ENCODE measurements at regions not wholly inside any gene's neighbourhood (a gene's known extent, or its start where the extent isn't known, plus 50 kb on each side); places are given as distances from the start of the nearest gene placed in this dataset.

DNA sequence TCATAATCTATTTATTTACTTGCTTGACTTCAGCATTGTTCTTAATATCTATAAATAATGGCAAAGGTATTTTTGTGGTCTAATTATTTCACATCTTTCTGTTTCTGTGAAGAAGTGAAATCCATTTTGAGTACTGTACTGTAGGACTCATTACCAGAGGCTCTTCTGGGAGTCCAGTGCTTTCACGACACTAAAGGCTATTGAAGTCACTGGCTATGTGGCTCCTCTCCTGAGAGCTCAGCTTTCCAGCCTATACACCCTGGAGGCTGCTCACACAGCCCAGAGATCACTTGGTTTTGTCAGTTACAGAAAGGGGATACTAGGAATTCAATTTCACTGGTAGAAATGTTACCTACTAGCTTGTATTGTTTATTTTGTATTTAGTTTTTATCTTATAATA is 547.3 kb downstream of the TAF11L14 start:
- TF ChIP-seq, protein P1, sequence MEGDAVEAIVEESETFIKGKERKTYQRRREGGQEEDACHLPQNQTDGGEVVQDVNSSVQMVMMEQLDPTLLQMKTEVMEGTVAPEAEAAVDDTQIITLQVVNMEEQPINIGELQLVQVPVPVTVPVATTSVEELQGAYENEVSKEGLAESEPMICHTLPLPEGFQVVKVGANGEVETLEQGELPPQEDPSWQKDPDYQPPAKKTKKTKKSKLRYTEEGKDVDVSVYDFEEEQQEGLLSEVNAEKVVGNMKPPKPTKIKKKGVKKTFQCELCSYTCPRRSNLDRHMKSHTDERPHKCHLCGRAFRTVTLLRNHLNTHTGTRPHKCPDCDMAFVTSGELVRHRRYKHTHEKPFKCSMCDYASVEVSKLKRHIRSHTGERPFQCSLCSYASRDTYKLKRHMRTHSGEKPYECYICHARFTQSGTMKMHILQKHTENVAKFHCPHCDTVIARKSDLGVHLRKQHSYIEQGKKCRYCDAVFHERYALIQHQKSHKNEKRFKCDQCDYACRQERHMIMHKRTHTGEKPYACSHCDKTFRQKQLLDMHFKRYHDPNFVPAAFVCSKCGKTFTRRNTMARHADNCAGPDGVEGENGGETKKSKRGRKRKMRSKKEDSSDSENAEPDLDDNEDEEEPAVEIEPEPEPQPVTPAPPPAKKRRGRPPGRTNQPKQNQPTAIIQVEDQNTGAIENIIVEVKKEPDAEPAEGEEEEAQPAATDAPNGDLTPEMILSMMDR (conservative IDR thresholded peaks at IDR 0.05), result no peak
- no peak overlapping the region for H2AFZ ChIP-seq (ENCODE audit: low read length)

More for the DNA sequence above, 547.3 kb downstream of the TAF11L14 start:
- no peak overlapping the region for H2AK5ac ChIP-seq (ENCODE audit: insufficient read length, low read length)
- H3T11ph ChIP-seq (ENCODE audit: low read length), result no peak overlapping the region
- no peaks in the 10 kb centered on the region for H3K9me3 ChIP-seq (ENCODE audit: control insufficient read depth, low read depth, low read length)
- no peak for DNase-seq
- H3K4me1 ChIP-seq (ENCODE audit: insufficient read depth, low read length), result no peaks in the 10 kb centered on the region
- H2BK5ac ChIP-seq (ENCODE audit: insufficient read length, low read length), result no peak overlapping the region
- no peak overlapping the region for H2BK20ac ChIP-seq (ENCODE audit: low read depth, low read length, poor library complexity, severe bottlenecking)
- no peaks in the 10 kb centered on the region; the same call in 1 of the 2 replicates for H3K27me3 ChIP-seq (ENCODE audit: insufficient read depth, low read length)
- H3K9ac ChIP-seq (ENCODE audit: extremely low read depth, insufficient read length, low read length), result no peak overlapping the region
- H3K79me1 ChIP-seq (ENCODE audit: insufficient read depth, low read depth, low read length, poor library complexity, severe bottlenecking), result no peaks in the 10 kb centered on the region
- Mint-ChIP-seq H3K27ac (no peak overlapping the region), H3K4me3 (no peak overlapping the region), H3K27me3 (ENCODE audit: low read depth) (no peaks in the 10 kb centered on the region), H3K9me3 (peaks cover 10 to 12% of the 10 kb centered on the region in 2 experiments), H3K36me3 (ENCODE audit: insufficient read depth in 1 of 3, low read depth in 3 of 3) (peaks cover 0 to 7% (median 0%) of the 10 kb centered on the region in 3 experiments; a peak in 2 of 7 replicates), H3K4me1 (no peaks in the 10 kb centered on the region)
- no peak overlapping the region for H3K4me2 ChIP-seq (ENCODE audit: insufficient read depth, insufficient read length, low read length)
- no peaks in the 10 kb centered on the region for H3K79me2 ChIP-seq (ENCODE audit: insufficient read depth, low read length)
- H2BK15ac ChIP-seq (ENCODE audit: low read depth, low read length), result no peak overlapping the region; the same call in 1 of the 2 replicates
- H3K14ac ChIP-seq (ENCODE audit: insufficient read depth, low read length), result no peak overlapping the region
- WGBS (ENCODE audit: extremely low coverage, insufficient read length, low lambda C conversion rate), result no CpG with 5 or more reads among the region's 1 CpG
- no peak overlapping the region for H2BK12ac ChIP-seq (ENCODE audit: insufficient read length, low read depth, low read length)
- no peaks in the 10 kb centered on the region for H4K20me1 ChIP-seq (ENCODE audit: control insufficient read depth, insufficient read depth, insufficient read length)
- no peak overlapping the region for H3K23ac ChIP-seq (ENCODE audit: insufficient read length, low read depth, low read length)
- H2BK120ac ChIP-seq (ENCODE audit: low read depth, low read length, poor library complexity, severe bottlenecking), result no peak overlapping the region
- H3K27ac ChIP-seq (ENCODE audit: insufficient read length, low read depth, low read length), result no peak overlapping the region
- no peak overlapping the region for H3K56ac ChIP-seq (ENCODE audit: insufficient read length, low read depth, low read length)
- H3K18ac ChIP-seq (ENCODE audit: insufficient read length, low read depth, low read length), result no peak overlapping the region
- no peak overlapping the region for H4K91ac ChIP-seq (ENCODE audit: insufficient read length, low read depth, low read length)
- H4K5ac ChIP-seq (ENCODE audit: insufficient read length, low read depth, low read length), result no peak overlapping the region
- no peak overlapping the region for H4K8ac ChIP-seq (replicated peaks; ENCODE audit: insufficient read length, low read depth, low read length)
- H3K23me2 ChIP-seq (ENCODE audit: insufficient read length, low read depth, low read length, poor library complexity, severe bottlenecking), result no peaks in the 10 kb centered on the region
- no peak overlapping the region for H3K4ac ChIP-seq (ENCODE audit: low read depth, low read length)

Data from H9 (cell line).